ENCODE measurements at regions not wholly inside any gene's neighbourhood (a gene's known extent, or its start where the extent isn't known, plus 50 kb on each side); places are given as distances from the start of the nearest gene placed in this dataset.

DNA sequence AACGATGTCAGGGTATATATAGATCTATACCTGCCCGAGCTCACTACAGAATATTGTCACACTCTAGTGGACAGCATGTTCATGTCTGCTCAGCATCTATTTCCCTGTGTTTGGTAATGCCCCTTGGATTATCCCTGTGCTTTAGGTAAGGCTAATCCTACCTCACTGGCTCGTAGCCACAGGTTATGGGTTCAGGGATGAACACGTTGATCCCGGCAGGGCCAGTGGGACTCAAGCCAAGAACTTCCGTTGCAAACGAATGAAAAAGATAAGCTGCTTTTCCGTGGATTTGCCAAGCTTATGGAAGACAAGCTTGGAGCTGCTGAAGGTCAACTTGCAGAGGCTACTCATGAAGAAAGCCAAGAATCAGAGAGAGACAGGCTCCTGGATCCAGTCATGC lies 400.0 kb upstream of the TSHZ3 start:
- no peak for TF ChIP-seq YY1 (IDR thresholded peaks at IDR 0.05; ENCODE audit: insufficient read depth, insufficient read length)
- TF ChIP-seq ZNF274 (IDR thresholded peaks at IDR 0.05; ENCODE audit: low read depth, low read length), result no peak
- TF ChIP-seq SUZ12 (IDR thresholded peaks at IDR 0.05; ENCODE audit: extremely low read depth, insufficient read depth, insufficient read length), result no peak
